Prostate gland (tissue), 2 donors: ENCODE measurements at regions not wholly inside any gene's neighbourhood (a gene's known extent, or its start where the extent isn't known, plus 50 kb on each side); places are given as distances from the start of the nearest gene placed in this dataset.

Source experiments
- DNase-seq: peaks from one replicate; pipeline ENCODE4 v3.0.0-alpha.2; 2019; ENCODE audit warnings: low spot score
- H3K27ac ChIP-seq, 2 donors: fragments of 200-600 bp; sonication (generic); 2 replicates each; pipeline ENCODE4 v1.5.1; 2017 to 2019
- H3K27me3 ChIP-seq: fragments of 200-600 bp; sonication (generic); replicated peaks from 2 replicates; pipeline ENCODE4 v1.5.1; 2019; ENCODE audit not compliant: insufficient read depth
- H3K36me3 ChIP-seq, 2 donors: fragments of 200-600 bp; sonication (generic); 1 replicate in 1 of 2; 2 replicates in 1 of 2; pipeline versions ENCODE4 v1.5.1 to v1.8.1; 2017 to 2019
- H3K4me1 ChIP-seq: fragments of 200-600 bp; sonication (generic); replicated peaks from 2 replicates; pipeline ENCODE4 v1.5.1; 2019
- H3K4me3 ChIP-seq, 2 donors: fragments of 200-600 bp; sonication (generic); 2 replicates each; pipeline ENCODE4 v1.5.1; 2017 to 2019
- H3K9me3 ChIP-seq: fragments of 200-600 bp; sonication (generic); 2 replicates; pipeline ENCODE4 v1.5.1; 2017
- CTCF ChIP-seq, 4 experiments: fragments of 200-600 bp in 2 of 4; fragments of 450-650 bp in 2 of 4; sonication (generic) in 2 of 4; IDR thresholded peaks; 1 replicate in 3 of 4; 2 replicates in 1 of 4; pipeline ENCODE4 v1.5.1; 2016 to 2019; ENCODE audit warnings: antibody characterized with exemption in 4 of 4, mild to moderate bottlenecking in 2 of 4, moderate library complexity in 2 of 4
- POLR2A ChIP-seq: fragments of 450-650 bp; IDR thresholded peaks from one replicate; pipeline ENCODE4 v1.6.1; 2016; ENCODE audit warnings: antibody characterized with exemption, mild to moderate bottlenecking
- POLR2AphosphoS5 ChIP-seq: sonication (generic); formaldehyde crosslinking; IDR thresholded peaks from one replicate; pipeline ENCODE4 v1.6.1; 2017; ENCODE audit warnings: antibody characterized with exemption
- WGBS: methylation state at CpG from one replicate; pipeline ENCODE4 v1.1.5; 2018; 5-methylcytosine and 5-hydroxymethylcytosine counted together
- intact Hi-C: fragments of 100-400 bp; cut with DNase I; formaldehyde crosslinking; loops from one replicate; pipeline ENCODE4 v1.14.2; 2022

- no peak for DNase-seq
- 50% methylated on average over 2 of the region's 2 CpGs for WGBS
- Histone ChIP-seq H3K4me1 (no peaks in the 10 kb centered on the region), H3K27me3 (no peaks in the 10 kb centered on the region), H3K9me3 (no peaks in the 10 kb centered on the region), H3K27ac (no peak overlapping the region), H3K36me3 (no peaks in the 10 kb centered on the region), H3K4me3 (no peak overlapping the region)
- TF ChIP-seq CTCF (IDR thresholded peaks at IDR 0.05): no peak
- TF ChIP-seq POLR2A: no peak
- no peak for TF ChIP-seq POLR2AphosphoS5
- intact Hi-C loops: no loop called here
These were observed 218.5 kb downstream of the SEC14L1 start for GRCh38 chr17:77359236-77359635.

DNA sequence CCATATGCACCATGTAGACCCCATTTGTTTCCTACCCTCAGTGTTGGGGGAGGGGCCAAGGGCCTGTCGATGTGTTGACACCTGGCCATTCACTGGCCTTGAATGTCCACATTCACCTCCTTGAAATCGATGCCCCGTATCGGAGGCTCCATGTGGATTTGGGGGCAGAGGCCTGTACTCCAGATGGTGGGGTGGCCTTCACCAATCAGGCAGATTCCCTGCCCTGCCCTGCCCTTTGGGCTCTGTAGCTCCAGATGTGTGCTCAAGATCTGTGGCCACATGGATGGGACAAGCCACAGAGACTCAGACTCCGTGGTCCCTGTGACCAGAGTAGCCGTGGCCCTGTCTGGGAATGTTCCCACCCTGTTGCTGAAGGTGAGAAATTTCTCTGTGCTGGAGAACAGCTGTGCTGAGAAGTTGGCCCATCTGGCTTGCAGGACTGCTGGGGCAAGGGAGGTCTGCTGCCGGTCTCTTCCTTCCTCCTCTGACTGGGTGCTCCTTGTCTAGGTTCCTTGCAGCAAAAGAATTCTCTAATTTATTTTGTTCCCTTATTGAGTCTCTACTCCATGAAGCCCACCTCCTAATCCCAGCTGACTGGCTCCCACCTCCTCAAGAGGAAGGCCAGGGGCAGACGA, 221.3 kb downstream of the SEC14L1 start:
- Histone ChIP-seq H3K36me3 (no peaks in the 10 kb centered on the region), H3K4me1 (peaks cover 2% of the 10 kb centered on the region), H3K27ac (peak overlapping the region in 1 of 2 donors; percentile 75), H3K4me3 (no peak overlapping the region), H3K9me3 (no peaks in the 10 kb centered on the region), H3K27me3 (no peaks in the 10 kb centered on the region)
- intact Hi-C loops: no loop called here
- 88% methylated on average over 8 of the region's 8 CpGs for WGBS
- TF ChIP-seq POLR2A: no peak
- no peak for TF ChIP-seq CTCF (IDR thresholded peaks at IDR 0.05)
- no peak for TF ChIP-seq POLR2AphosphoS5
- no peak for DNase-seq

DNA sequence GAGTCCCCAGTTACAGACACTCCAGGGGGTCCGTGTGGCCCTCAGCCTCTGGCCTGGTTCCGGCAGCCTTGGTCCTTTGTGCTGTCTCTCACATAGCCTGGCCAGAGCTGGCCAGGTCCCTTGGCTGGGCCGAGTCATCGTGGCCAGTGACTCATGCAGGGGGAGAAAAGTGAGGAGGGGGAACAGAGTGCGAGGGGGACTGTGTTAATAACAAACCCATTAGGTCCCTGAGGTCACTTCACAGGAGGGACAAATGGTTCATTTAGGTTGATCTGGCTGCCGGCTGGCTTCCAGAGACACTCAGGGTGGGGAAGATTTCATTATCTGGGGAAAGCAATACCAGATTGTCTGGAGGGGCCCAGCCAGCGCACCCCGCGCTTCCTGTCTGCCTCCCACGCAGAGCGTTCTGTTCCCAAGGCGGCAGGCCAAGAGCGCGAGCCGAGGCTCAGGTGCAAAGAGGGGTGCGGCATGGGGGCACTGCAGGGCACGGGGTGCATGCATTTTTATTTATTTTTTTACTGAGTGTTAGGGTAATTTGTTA, 223.1 kb downstream of the SEC14L1 start:
- Histone ChIP-seq H3K4me3 (no peak overlapping the region), H3K27ac (peak overlapping the region; percentile 75 to 77), H3K36me3 (no peaks in the 10 kb centered on the region), H3K4me1 (peaks cover 2% of the 10 kb centered on the region), H3K9me3 (no peaks in the 10 kb centered on the region), H3K27me3 (no peaks in the 10 kb centered on the region)
- 37% methylated on average over 17 of the region's 17 CpGs for WGBS
- intact Hi-C loops: no loop called here
- no peak for DNase-seq
- no peak for TF ChIP-seq CTCF (IDR thresholded peaks at IDR 0.05)
- no peak for TF ChIP-seq POLR2A
- TF ChIP-seq POLR2AphosphoS5: no peak

DNA sequence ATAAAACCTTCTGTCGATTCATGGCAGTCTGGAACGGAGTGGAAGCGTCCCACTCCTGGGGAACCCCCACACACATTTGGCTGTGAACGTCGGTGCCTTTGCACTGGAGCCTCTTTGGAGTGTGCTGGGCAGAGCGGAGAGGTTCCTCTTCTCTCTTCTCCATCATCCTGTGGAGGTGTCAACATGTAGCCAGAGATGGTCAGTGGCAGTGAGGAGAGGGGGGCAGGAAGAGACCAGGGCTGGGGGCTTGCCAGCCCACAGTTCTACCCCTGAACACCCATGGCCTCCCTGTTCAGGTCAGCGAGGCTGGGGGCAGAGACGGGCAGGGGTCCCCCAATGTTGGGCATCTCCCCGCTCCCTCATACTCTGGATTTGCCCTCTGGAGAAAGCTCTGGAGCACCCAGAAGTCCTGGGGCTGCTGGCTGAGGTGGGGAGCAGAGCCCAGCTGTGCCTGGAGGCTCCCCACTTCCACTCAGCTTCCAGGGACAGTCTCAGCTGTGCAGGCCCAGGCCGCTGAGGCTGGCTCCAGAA, 223.7 kb downstream of the SEC14L1 start:
- 57% methylated on average over 10 of the region's 10 CpGs for WGBS
- Histone ChIP-seq H3K36me3 (no peaks in the 10 kb centered on the region), H3K4me3 (no peak overlapping the region), H3K4me1 (peaks cover 2% of the 10 kb centered on the region), H3K27me3 (no peaks in the 10 kb centered on the region), H3K9me3 (no peaks in the 10 kb centered on the region), H3K27ac (peak overlapping the region; percentile 75 to 77)
- intact Hi-C loops: no loop called here
- no peak for DNase-seq
- TF ChIP-seq POLR2AphosphoS5 (no peak), CTCF (IDR thresholded peaks at IDR 0.05) (no peak)
